ENCODE measurements at regions not wholly inside any gene's neighbourhood (a gene's known extent, or its start where the extent isn't known, plus 50 kb on each side); places are given as distances from the start of the nearest gene placed in this dataset.
"Not testable (repeated sequence)": the region's sequence is repeated elsewhere in the genome, so short reads cannot be mapped to it uniquely, and the experiment has no call there.

GRCh38 chr20:6295127-6295866, 172.5 kb upstream of the FERMT1 start:
- no peak for DNase-seq

- no peak for DNase-seq
Observed at GRCh38 chr20:6287471-6287870, 164.6 kb upstream of the FERMT1 start.

DNA sequence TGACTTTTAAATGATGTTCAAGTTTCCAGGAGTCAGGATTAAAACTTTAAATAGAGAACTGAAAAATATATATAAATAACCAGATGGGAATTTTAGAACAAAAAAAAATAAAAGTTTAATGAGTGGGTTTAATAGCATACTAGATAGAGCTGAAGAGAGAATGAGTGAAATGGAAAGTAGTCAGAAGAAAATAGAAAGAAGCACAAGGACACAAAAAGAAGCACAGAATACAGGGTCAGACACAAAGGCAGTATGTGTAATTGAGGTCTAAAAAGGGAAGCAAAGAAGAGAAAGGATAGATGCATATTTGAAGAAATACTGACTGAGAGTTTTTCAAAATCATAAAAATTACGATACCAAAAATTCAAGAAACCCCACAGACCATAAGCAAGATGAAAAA, 159.8 kb upstream of the FERMT1 start:
- DNase-seq: no peak

- DNase-seq: no peak
Observed at GRCh38 chr20:6277661-6278240, 154.9 kb upstream of the FERMT1 start.

DNA sequence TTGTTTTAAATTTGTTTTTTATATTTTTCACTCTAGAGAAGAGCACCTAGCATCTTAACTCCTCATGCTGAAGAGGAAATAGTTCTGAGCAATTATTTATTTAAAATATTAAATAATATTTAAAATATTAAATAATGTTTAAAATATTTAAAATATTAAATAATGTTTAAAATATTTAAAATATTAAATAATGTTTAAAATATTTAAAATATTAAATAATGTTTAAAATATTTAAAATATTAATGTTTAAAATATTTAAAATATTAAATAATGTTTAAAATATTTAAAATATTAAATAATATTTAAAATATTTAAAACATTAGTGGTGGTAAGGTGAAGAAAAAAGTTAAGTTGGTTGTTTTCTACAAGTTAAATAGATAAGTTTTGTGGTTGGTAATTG, 147.6 kb upstream of the FERMT1 start:
- not testable (repeated sequence) for DNase-seq

- no peak for DNase-seq
Observed at GRCh38 chr20:6269168-6269873, 146.5 kb upstream of the FERMT1 start.

DNA sequence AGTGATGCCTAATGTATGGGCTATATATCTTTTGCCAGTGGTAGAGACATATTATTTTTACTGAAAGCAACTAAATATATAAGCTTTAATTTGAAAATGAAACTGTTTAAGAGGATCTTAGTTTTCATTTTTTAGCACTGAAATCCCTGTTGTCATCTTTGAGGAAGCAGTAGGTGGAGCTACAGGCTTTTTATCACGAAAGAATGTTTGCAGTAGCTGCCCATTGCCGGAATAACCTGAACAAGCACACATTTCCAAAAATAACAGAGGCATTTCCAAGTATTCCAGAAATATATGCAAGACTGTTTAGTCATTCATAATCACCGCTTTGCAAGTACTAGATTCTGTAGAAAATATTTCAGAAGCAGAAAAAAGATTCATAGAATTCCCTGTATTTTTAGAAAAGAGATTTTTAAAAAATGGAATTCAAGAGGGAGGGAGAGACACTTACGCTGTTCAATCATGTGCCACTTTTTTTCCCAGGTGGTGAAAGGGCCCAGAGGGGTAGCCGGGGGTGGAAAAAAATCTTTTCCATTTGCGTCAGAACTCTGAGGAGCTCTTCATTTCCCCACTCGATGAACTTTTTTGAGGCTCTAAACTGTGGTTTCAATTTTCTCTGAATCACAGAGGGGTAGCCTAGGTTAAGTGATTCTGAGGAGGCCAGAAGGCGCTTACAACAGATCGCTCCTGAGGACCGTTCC, 142.5 kb upstream of the FERMT1 start:
- DNase-seq: no peak

DNA sequence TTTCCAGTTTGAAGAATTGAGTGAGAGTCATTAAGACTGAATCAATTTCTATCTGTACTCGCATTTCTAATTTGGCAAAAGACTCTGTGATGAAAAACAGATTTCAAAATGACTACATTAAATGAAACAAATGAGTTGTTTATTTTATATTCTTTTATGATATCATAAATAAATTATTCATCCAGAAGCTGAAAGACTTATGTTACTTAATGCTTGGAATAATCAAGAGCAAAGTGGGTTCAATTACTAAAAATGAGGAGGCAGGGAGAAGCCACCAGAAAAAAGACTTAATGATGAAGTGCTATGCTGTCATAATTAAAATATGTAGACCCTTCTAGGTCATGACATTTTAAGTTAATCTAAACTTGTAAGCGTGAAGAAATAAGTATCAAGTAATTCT, 130.6 kb upstream of the FERMT1 start:
- no peak for DNase-seq

- DNase-seq: no peak
Observed at GRCh38 chr20:6245436-6245835, 122.6 kb upstream of the FERMT1 start.

DNA sequence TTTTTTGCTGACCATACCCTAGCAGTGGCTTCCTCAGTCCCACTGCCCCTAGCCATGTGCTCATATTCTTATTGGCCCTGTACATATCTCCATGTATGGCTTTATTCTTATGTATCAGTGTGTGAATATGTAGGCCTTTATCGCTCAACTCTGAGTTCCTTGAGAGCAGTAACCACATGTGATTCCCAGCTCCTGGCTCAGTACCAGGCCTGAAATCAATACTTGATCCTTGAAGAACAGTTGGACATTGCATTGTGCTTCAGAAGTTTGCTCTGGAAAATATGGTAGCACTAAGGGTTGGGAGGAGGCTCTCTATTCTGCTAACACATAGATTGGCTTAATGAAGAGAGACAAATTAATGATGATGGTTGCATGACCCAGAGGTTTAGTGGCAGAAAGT, 118.8 kb upstream of the FERMT1 start:
- DNase-seq: no peak

- no peak for DNase-seq
Observed at GRCh38 chr20:6240059-6240458, 117.2 kb upstream of the FERMT1 start.

DNA sequence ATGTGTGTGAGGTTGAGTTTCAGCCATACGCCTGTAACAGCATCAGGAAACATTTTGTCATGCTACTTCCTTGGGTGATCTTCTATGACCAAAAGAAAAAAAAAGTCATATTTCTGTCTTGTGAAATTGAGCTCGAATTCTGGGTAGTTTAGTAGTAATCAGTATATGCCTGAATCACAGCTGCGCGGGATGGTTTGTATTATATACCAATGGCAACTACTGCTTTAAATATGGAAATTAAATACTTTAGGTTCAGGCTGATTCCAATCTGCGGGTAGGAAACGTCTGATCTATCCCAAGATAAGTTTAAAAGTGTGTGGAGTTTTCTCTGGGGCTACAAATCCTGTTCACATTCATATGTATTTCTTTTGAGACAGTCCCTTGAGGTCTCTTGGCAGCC, 115.6 kb upstream of the FERMT1 start:
- no peak for DNase-seq

DNA sequence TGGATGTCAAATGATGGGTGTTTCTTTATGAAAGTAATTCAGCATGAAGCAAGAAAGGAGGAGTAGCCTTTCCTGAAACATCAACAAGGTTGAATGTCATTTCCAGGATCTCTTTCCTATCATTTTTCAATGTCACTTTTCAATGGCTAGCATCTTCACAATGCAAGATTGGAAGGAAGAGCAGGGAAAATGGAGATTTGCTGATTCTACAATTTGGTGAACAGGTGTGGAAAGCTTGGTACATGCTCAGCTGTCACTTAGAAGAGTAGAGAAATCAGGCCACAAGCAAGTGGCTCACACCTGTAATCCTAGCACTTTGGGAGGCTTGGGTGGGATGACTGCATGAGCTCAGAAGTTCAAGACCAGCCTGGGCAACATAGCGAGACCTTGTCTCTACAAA, 112.7 kb upstream of the FERMT1 start:
- no peak for DNase-seq

DNA sequence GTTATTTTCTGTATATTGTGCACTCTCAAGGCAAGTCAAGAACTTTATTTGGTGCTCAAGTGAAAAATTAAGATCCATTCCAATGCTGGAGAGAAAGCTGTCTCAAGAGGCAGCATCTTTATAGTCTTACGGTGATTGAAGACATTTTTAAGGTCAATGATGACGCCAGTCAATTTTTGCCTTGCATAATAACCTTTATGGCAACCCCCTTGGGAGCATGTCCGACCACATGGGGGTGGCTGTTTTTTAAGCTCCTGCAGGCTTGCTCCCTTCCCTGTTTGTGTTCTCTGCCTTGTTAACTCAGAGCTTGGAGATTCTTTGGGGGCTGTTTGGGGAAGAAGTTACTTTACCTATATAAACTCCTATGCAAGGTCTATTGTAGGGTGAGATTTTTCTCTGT, 109.6 kb upstream of the FERMT1 start:
- no peak for DNase-seq

- DNase-seq: no peak
Observed at GRCh38 chr20:6231556-6231955, 108.7 kb upstream of the FERMT1 start.

DNA sequence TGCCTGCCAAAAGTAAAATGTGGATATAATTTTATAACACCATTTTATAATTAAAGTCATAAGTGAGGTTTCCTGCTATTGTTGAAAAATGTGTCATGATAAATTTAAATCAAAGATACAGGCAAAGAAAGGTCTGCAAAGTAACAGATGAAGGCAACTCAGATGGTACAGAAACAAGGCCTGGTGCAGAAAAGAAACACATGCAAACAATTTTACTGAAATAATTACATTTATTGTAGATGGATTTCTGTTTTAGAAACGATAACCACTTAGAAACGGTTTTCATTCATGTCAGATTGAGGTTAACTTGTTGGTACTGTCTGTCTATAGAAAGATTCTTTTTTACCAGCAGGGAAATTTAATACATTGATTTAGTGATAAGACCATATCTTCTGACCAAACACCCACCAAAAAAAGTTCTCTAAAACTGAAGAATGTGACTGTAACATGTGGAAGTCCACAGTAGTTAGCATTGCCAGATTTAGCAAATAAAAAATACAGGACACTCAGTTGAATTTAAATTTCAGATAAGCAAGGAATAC, 105.5 kb upstream of the FERMT1 start:
- DNase-seq: no peak

DNA sequence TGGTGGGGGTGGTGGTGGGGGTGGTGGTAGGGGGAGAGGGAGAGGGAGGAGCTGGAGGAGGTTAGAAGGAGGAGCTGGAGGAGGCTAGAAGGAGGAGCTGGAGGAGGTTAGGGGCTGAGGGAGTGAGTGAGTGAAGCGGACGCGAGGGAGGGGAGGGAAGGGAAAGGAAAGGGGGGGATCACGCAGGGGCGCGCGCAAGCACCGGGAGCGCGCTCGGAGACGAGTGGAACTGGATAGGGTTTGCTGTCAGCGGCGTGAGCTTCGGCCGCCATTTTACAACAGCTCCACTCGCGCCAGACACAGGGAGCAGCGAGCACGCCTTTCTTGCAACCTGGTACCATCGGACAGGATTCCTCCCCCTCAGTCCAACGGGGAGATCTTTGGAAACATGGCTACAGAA, 90.5 kb upstream of the FERMT1 start:
- DNase-seq: no peak

- DNase-seq: no peak
Observed at GRCh38 chr20:6212903-6213302, 90.1 kb upstream of the FERMT1 start.

DNA sequence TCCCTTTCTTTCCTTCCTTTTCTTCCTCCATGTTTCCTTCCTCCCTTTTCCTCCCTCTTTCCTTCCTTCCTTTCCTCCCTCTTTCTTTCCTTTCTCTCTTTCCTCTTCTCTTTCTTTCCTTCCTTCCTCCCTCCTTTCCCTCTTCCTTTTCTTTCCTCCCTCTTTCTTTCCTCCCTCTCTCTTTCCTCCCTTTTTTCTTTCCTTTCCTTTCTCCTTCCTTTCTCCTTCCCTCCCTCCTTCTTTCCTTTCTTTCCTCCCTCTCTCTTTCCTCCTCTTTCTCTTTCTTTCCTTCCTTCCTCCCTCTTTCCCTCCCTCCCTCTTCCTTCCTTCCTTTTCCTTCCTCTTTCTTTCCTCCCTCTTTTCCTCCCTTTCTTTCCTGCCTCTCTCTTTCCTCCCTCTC, 86.3 kb upstream of the FERMT1 start:
- DNase-seq: no peak

- DNase-seq: no peak
Observed at GRCh38 chr20:6200092-6200491, 77.3 kb upstream of the FERMT1 start.

GRCh38 chr20:6185268-6185667, 62.4 kb upstream of the FERMT1 start:
- DNase-seq: no peak

DNA sequence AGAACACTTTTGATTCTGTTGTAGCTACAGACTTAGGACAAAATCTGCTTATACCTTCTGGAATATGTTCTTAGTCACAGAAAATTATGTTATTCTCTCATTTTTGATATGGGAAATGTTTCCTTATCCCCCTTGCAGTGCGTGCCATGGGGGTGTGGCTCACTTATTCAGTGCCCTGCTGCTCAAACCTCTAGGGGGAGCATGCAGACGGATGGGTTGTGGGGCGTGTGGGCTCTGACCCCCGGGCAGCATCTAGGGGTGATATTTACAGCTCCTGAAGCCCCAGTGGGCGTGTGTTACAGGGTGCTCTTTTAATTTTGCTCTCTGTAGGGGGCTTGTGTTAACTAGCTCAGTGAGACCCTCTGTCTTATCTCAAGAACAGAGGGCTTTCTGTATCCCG, 61.3 kb upstream of the FERMT1 start:
- DNase-seq: no peak

GRCh38 chr20:6180531-6180930, 57.7 kb upstream of the FERMT1 start:
- no peak for DNase-seq

Measured in T1000 (cell line).